H1 (cell line): ENCODE measurements at regions not wholly inside any gene's neighbourhood (a gene's known extent, or its start where the extent isn't known, plus 50 kb on each side); places are given as distances from the start of the nearest gene placed in this dataset.

Source experiments
- CTCF ChIA-PET: fragments of 300-600 bp; sonication (Branson Sonifier 250); formaldehyde crosslinking; loops from one replicate; lab custom pipeline; 2021; ENCODE audit not compliant: partially characterized antibody; lab: Charles Lee
- POLR2A ChIA-PET: fragments of 300-600 bp; sonication (Branson Sonifier 250); formaldehyde crosslinking; loops from one replicate; lab custom pipeline; 2021; ENCODE audit warnings: inconsistent platforms; ENCODE audit not compliant: partially characterized antibody; lab: Charles Lee
- DNase-seq, 2 experiments: peaks; one replicate each; pipeline versions ENCODE4 v3.0.0 to v3.0.0-alpha.2; 2010 to 2022; ENCODE audit warnings: low spot score in 2 of 2, low read depth in 1 of 2, mixed read lengths in 1 of 2
- FAIRE-seq: peaks from 2 replicates; lab custom pipeline; 2011; peaks lifted over from hg19 to GRCh38; lab: Jason Lieb, UNC
- H2AFZ ChIP-seq: 2 replicates; pipeline ENCODE4 v1.8.1; 2012; ENCODE audit warnings: low read length, inconsistent platforms
- H2AK5ac ChIP-seq: 2 replicates; pipeline ENCODE4 v1.6.1; 2013; ENCODE audit warnings: low read depth, low read length
- H2BK120ac ChIP-seq: replicated peaks from 2 replicates; pipeline ENCODE3; 2013; ENCODE audit warnings: low read depth, low read length, inconsistent platforms
- H2BK12ac ChIP-seq: 2 replicates; pipeline ENCODE4 v1.6.1; 2013; ENCODE audit warnings: low read depth, low read length
- H2BK15ac ChIP-seq: 2 replicates; pipeline ENCODE4 v1.6.1; 2013; ENCODE audit warnings: low read length
- H2BK20ac ChIP-seq: 2 replicates; pipeline ENCODE4 v1.6.1; 2013; ENCODE audit warnings: low read length
- H2BK5ac ChIP-seq: 2 replicates; pipeline ENCODE4 v1.6.1; 2013; ENCODE audit warnings: low read depth, low read length
- H3K14ac ChIP-seq: 2 replicates; pipeline ENCODE4 v1.6.1; 2013; ENCODE audit warnings: inconsistent platforms; ENCODE audit not compliant: insufficient read length
- H3K18ac ChIP-seq: 2 replicates; pipeline ENCODE4 v1.6.1; 2013; ENCODE audit warnings: low read length; ENCODE audit errors: extremely low read depth
- H3K23ac ChIP-seq: 2 replicates; pipeline ENCODE4 v1.6.1; 2013; ENCODE audit warnings: inconsistent platforms; ENCODE audit not compliant: insufficient read length
- H3K23me2 ChIP-seq: 2 replicates; pipeline ENCODE4 v1.6.1; 2013; ENCODE audit warnings: low read depth, low read length
- H3K27ac ChIP-seq: 2 replicates; pipeline ENCODE4 v1.6.1; 2011; ENCODE audit warnings: low read depth, low read length, inconsistent platforms
- H3K27me3 ChIP-seq, 4 experiments: replicated peaks in 1 of 4; 1 replicate in 1 of 4; 2 replicates in 3 of 4; pipeline versions ENCODE4 v1.6.1 to v1.8.1; 2011 to 2013; ENCODE audit warnings: low read length in 3 of 4, mild to moderate bottlenecking in 3 of 4, inconsistent platforms in 2 of 4, mixed read lengths in 2 of 4, moderate library complexity in 1 of 4; ENCODE audit not compliant: control insufficient read depth in 3 of 4, insufficient read depth in 3 of 4; ENCODE audit errors: extremely low read depth in 1 of 4
- H3K36me3 ChIP-seq, 4 experiments: 2 replicates each; pipeline versions ENCODE4 v1.6.1 to v1.8.1; 2011 to 2013; ENCODE audit warnings: mild to moderate bottlenecking in 4 of 4, low read length in 3 of 4, moderate library complexity in 2 of 4, control low read depth in 1 of 4, inconsistent platforms in 1 of 4; ENCODE audit not compliant: insufficient read depth in 4 of 4, control insufficient read depth in 2 of 4
- H3K4ac ChIP-seq: replicated peaks from 2 replicates; pipeline ENCODE3; 2013; ENCODE audit warnings: low read length, low read depth, mixed read lengths, inconsistent platforms; ENCODE audit not compliant: insufficient read length
- H3K4me1 ChIP-seq, 4 experiments: replicated peaks in 1 of 4; 1 replicate in 1 of 4; 2 replicates in 3 of 4; pipeline versions ENCODE4 v1.6.1 to v1.8.1; 2011 to 2013; ENCODE audit warnings: low read length in 3 of 4, inconsistent platforms in 2 of 4, mixed read lengths in 1 of 4; ENCODE audit not compliant: insufficient read depth in 4 of 4, control insufficient read depth in 3 of 4
- H3K4me2 ChIP-seq, 2 experiments: 2 replicates each; pipeline versions ENCODE4 v1.6.1 to v1.8.1; 2011 to 2013; ENCODE audit warnings: low read depth in 2 of 2, low read length in 2 of 2, control low read depth in 1 of 2, inconsistent platforms in 1 of 2, mild to moderate bottlenecking in 1 of 2; ENCODE audit not compliant: insufficient read depth in 1 of 2
- H3K4me3 ChIP-seq, 4 experiments: fragments of 200-600, 300-600 bp in 1 of 4; sonication (generic), shearing (Covaris generic), sonication (Bioruptor Twin) in 1 of 4; 2 replicates each; pipeline versions ENCODE4 v1.5.1 to v1.8.1; 2011 to 2016; ENCODE audit warnings: low read length in 4 of 4, low read depth in 3 of 4, control low read depth in 2 of 4, inconsistent platforms in 2 of 4, mild to moderate bottlenecking in 2 of 4, mixed read lengths in 1 of 4, moderate library complexity in 1 of 4; ENCODE audit not compliant: insufficient read depth in 2 of 4; ENCODE audit errors: extremely low read depth in 1 of 4
- H3K56ac ChIP-seq: replicated peaks from 2 replicates; pipeline ENCODE3; 2013; ENCODE audit warnings: low read depth, mild to moderate bottlenecking, mixed read lengths, low read length, inconsistent platforms; ENCODE audit not compliant: insufficient read length
- H3K79me1 ChIP-seq: 2 replicates; pipeline ENCODE4 v1.6.1; 2013; ENCODE audit warnings: low read depth, low read length, control low read depth
- H3K79me2 ChIP-seq, 2 experiments: 2 replicates each; pipeline versions ENCODE4 v1.6.1 to v1.8.1; 2012 to 2013; ENCODE audit warnings: low read length in 2 of 2, mild to moderate bottlenecking in 2 of 2, inconsistent platforms in 1 of 2; ENCODE audit not compliant: insufficient read depth in 2 of 2, control insufficient read depth in 1 of 2
- H3K9ac ChIP-seq, 4 experiments: replicated peaks in 1 of 4; 1 replicate in 1 of 4; 2 replicates in 3 of 4; pipeline versions ENCODE4 v1.6.1 to v1.8.1; 2011 to 2013; ENCODE audit warnings: low read depth in 3 of 4, low read length in 3 of 4, control low read depth in 2 of 4, mild to moderate bottlenecking in 2 of 4, moderate library complexity in 2 of 4, inconsistent platforms in 1 of 4; ENCODE audit errors: extremely low read depth in 1 of 4
- H3K9me3 ChIP-seq, 2 experiments: 2 replicates each; pipeline versions ENCODE4 v1.6.1 to v1.8.1; 2012 to 2013; ENCODE audit warnings: mild to moderate bottlenecking in 2 of 2, moderate library complexity in 2 of 2, control low read depth in 1 of 2, inconsistent platforms in 1 of 2, low read depth in 1 of 2, low read length in 1 of 2, mixed read lengths in 1 of 2; ENCODE audit not compliant: insufficient read depth in 2 of 2
- H4K20me1 ChIP-seq, 2 experiments: replicated peaks in 1 of 2; 2 replicates each; pipeline versions ENCODE3 to v1.8.1; 2011 to 2013; ENCODE audit warnings: inconsistent platforms in 2 of 2, low read length in 2 of 2, mild to moderate bottlenecking in 1 of 2; ENCODE audit not compliant: insufficient read depth in 2 of 2, control insufficient read depth in 1 of 2
- H4K5ac ChIP-seq: 2 replicates; pipeline ENCODE4 v1.6.1; 2013; ENCODE audit warnings: low read length, low read depth, mixed read lengths, inconsistent platforms; ENCODE audit not compliant: insufficient read length
- H4K8ac ChIP-seq: 2 replicates; pipeline ENCODE4 v1.8.0; 2013; ENCODE audit warnings: mild to moderate bottlenecking, moderate library complexity, low read length, inconsistent platforms; ENCODE audit not compliant: insufficient read depth; ENCODE audit errors: extremely low read depth
- H4K91ac ChIP-seq: replicated peaks from 2 replicates; pipeline ENCODE3; 2013; ENCODE audit warnings: low read length, mixed read lengths, inconsistent platforms; ENCODE audit not compliant: insufficient read length
- POU5F1 ChIP-seq: IDR thresholded peaks from 2 replicates; pipeline ENCODE4 v1.6.1; 2011; ENCODE audit warnings: low read depth, mild to moderate bottlenecking, low read length, moderate library complexity
- RFX5 ChIP-seq: IDR thresholded peaks from 2 replicates; pipeline ENCODE4 v1.6.1; 2011; ENCODE audit warnings: low read depth, low read length, improper control_type of control experiment, borderline replicate concordance
- WGBS, 2 experiments: shearing (Covaris generic) in 1 of 2; methylation state at CpG; one replicate each; pipeline versions ENCODE4 v1.1.6 to v1.1.7; 2013 to 2015; ENCODE audit warnings: low lambda C conversion rate in 2 of 2, mixed read lengths in 2 of 2, inconsistent platforms in 1 of 2, low coverage in 1 of 2, missing lambda C conversion rate in 1 of 2; ENCODE audit not compliant: insufficient replicate concordance in 2 of 2, insufficient coverage in 1 of 2, insufficient read length in 1 of 2; ENCODE audit errors: extremely low coverage in 1 of 2, missing lambda C conversion rate in 1 of 2; 5-methylcytosine and 5-hydroxymethylcytosine counted together

DNA sequence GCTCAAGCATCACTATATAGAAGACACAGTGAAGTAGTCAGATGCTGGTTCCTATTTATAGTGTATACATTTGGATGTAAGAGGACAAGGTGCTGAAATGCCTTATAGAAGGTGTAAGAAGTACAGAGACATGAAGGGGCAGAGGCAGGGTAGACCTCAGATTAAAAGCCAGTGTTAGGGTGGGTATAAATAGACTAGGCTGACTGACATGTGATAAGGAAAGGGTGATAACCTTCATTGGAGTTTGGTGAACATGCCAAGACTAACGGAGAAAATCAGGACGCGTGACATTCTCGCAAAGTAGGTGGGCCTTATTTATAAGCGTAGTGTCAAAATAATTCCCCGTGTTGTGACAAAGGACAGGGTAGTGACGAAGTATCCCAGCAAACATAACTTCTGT lies 59.1 kb upstream of the HRH2 start:
- Histone ChIP-seq H3K4me1 (peaks cover 0 to 7% (median 3%) of the 10 kb centered on the region in 4 experiments; a peak in 6 of 7 replicates), H3K79me2 (no peaks in the 10 kb centered on the region), H3K79me1 (no peaks in the 10 kb centered on the region), H4K5ac (no peak overlapping the region), H3K36me3 (no peaks in the 10 kb centered on the region), H3K4me3 (no peak overlapping the region), H4K8ac (no peak overlapping the region), H3K9me3 (no peaks in the 10 kb centered on the region), H2BK5ac (no peak overlapping the region), H4K20me1 (no peaks in the 10 kb centered on the region), H4K91ac (no peak overlapping the region), H2BK20ac (no peak overlapping the region), H3K9ac (no peak overlapping the region), H3K23ac (no peak overlapping the region), H3K23me2 (no peaks in the 10 kb centered on the region), H3K56ac (no peak overlapping the region), H3K27me3 (no peaks in the 10 kb centered on the region), H3K27ac (no peak overlapping the region), H2BK12ac (no peak overlapping the region), H2AFZ (no peak overlapping the region), H3K4ac (no peak overlapping the region), H3K4me2 (no peak overlapping the region), H2AK5ac (no peak overlapping the region), H2BK15ac (no peak overlapping the region), H2BK120ac (no peak overlapping the region), H3K18ac (no peak overlapping the region), H3K14ac (no peak overlapping the region)
- POLR2A ChIA-PET: no interaction called here
- 91% methylated on average over 7 of the region's 7 CpGs; no CpG with 5 or more reads in 1 of the 2 experiments for WGBS, 2 experiments
- DNase-seq (no peak), FAIRE-seq (no peak)
- CTCF ChIA-PET: interaction anchor here (0.8 to 1.2 kb wide), 2 partner anchors 50 to 102 kb away, joined by 3 to 5 read pairs; no protein-coding TSS in a partner anchor
- TF ChIP-seq POU5F1 (no peak), RFX5 (no peak)
